GM18909 (cell line): ENCODE measurements at regions not wholly inside any gene's neighbourhood (a gene's known extent, or its start where the extent isn't known, plus 50 kb on each side); places are given as distances from the start of the nearest gene placed in this dataset.

Source experiments
- ATAC-seq: cut with Tn5 transposase; IDR thresholded peaks from one replicate; pipeline ENCODE4 v1.9.1; 2021; ENCODE audit warnings: mild to moderate bottlenecking; ENCODE audit not compliant: unreplicated experiment, poor library complexity

DNA sequence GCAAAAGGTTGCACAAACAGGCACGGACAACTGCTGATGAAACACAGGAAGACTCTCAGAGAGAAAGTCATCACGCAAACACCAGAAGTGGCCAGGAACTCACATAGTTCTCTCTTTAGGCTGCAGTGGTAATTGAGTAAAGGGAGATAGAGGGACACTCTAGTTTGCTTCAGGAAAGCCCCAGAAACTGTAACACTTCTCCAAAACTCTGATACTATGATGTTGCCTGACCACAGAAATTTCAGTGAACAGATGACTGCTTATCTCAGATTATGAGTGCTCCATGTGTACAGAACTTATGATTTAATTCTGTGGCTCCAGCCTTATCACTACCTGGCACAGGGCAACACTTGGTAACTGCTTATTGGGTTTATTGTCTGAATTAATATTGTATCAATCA is 311.5 kb upstream of the GYPC start:
- ATAC-seq, result no peak

DNA sequence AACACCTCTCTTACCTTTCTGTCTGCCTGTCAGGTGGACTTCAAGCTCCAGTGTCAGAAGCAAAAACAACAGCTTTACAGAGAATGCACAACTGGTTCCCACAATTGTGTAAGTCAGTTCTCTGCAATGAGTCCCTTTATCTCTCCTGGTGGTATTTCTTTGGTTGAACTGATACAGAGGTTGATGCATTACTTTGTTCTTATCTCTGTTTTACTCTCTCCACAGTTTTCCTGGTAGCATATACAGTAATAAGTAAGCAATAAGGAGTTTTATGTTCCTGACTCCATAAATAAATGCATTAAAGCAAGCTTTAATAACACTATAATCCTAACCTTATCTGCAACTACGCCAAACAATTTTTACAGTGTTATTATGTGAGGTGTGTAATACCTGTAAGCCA is 310.3 kb upstream of the GYPC start:
- no peak for ATAC-seq

DNA sequence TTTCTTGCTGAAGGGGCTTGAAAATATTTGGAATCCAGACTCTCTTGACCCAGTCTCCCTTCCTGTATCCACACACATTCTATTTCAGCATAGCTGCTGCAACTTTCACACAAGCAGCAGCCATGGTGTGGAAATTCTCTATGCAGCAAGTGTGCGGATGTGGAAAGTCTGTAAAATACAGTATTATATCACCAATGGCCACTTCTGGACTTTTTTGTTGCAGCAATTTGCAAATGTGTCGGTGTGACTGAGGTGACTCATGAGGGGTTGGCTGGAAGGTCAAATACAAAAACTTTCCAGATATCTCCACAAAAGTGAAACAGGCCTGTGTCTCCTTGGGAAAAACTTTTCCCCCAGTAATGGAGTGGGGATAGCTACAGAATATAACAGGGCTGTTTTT is 299.3 kb upstream of the GYPC start:
- ATAC-seq, result no peak

DNA sequence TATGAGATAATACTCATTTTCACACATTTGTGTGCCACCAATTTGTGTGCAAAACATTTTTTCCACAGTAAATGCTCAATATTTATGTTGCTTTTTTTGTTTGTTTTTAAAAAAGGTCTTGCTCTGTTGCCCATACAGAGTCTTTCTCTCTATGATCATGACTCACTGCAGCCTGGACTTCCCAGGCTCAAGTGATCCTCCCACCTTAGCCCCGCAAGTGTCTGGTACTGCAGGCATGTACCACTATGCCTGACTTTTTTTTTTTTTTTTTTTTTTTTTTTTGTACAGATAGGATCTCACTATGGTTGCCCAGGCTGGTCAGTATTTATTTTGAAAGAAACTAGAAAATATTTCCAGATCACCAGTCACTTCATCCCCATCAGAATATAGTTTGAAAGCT is 297.8 kb upstream of the GYPC start:
- ATAC-seq, result no peak

DNA sequence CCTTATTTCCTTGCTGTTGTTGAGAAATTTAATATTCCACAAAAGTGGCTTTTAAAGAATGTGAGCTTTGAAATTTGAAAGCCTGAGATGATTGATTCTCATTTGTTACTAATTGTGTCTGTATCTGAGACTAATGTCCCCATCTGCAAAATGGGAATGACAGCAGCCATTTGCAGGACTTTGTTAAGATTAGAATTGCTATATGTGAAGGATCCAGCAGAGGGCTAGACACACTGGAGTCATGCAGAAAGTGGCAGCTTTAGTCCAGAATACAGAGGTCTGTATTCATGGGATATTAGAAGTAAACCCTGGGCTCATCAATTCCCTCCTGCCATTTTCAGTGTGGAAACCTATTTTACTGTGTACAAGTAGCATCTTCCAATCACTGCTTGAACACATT is 296.5 kb upstream of the GYPC start:
- ATAC-seq, result peak; percentile 75

DNA sequence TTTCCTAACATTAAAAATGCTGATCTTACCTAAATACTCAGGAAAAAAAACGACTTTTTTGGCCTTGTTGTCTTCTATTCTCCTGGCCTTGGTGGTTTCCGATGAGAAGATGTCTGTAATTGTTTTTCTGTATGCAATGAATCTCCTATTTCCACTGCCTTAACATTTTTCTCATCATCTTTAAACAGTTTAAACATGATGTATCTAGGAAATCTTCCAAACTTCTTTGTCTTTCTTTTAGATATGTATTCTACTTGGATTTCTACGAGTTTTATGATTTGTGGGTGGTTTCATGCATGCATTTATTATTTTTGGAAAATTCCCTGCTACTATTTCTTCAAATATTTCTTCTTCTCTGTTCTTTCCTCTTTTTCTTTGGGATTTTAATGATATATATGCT is 288.6 kb upstream of the GYPC start:
- no peak for ATAC-seq

DNA sequence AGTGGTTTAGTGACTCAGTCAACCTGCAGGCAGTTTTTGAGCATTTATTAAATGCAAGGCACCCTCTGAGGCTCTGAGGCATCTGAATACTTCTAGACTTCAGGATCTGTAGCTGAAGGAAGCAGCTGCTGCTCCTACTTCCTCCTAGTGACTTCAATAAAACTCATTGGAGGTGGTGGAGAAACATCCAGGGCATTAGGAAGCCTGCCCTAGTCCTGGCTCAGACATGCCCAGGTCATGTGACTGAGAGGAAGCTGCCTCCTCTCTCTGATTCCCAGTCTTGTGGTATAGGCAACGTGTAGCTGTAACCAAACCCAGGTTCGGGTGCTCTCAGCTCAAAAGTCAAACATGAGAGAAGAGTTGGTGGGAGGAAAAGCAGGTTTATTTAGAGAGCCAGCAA is 287.2 kb upstream of the GYPC start:
- ATAC-seq, result no peak

DNA sequence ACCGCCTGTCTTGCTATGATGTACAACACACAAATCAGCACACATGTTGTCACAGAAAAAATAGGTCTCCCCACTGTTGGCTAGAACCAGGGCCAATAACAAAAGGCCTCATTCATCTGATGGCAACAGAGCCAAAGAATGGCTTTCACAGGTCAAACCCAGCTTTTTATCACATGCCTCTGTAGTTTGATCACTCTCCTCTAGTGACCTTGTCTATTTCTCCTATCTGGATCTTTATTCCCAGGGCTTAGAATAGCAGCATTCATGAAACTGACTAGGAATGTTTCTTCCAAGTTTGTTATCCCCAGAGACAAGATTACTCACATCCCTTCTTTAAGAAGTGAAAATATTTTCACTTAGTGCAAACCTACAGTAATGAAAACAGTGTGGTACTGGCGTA is 285.8 kb upstream of the GYPC start:
- no peak for ATAC-seq

DNA sequence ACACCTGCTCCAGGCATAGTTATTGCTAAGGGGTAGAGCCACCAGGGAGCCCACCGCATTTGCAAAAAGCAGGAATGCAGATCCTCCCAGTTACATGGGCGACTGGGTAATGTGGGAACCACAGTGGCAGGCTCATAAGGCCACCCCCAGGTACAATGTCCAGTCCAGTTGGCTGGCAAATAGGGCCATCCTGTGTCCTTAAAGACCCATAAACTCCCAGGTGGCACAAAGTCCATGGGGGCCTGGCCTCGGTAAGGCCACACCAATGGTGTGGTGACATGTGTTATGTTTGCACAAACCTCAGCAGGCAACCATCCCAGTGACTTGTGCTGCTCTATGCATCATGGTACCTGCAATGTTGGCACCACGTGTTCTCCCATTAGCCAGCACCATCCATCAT is 283.6 kb upstream of the GYPC start:
- ATAC-seq, result no peak

DNA sequence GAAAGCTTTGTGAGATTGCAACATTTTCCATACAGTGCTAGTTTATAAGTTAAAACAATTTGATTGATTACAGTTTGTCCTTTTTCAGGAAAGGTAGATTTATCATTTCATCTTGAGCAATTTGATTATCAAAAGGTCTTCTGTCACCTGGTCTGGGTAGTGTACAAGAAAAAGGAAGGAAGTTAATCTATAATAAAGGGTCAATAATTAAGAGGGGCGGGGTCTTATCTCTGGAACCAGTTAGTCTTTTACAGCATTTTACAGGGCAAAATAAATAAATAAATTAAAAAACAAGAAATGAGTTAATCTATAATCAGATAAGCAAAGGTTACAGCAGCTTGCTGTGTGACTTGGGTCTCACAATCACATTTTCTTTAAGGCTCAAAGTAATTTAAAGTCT is 277.8 kb upstream of the GYPC start:
- ATAC-seq, result no peak

DNA sequence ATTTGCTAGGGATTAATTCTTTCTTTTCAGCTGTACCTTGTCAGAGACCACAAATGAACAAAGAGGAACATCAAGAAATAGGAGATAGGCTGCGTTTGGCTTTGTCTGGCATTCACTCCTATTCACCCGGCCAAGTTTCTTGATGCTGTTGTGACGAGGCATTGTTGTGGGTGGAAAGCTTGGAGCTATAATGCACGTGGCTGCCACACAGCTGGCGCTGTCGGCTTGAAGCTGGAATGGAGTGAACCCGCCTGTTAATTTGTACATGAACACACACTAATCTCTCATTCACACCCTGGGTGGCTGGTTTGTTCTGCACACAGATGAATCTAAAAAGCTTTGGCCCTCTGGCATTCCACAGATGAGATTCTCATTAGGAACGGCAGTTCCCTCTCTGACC is 274.9 kb upstream of the GYPC start:
- ATAC-seq, result no peak

DNA sequence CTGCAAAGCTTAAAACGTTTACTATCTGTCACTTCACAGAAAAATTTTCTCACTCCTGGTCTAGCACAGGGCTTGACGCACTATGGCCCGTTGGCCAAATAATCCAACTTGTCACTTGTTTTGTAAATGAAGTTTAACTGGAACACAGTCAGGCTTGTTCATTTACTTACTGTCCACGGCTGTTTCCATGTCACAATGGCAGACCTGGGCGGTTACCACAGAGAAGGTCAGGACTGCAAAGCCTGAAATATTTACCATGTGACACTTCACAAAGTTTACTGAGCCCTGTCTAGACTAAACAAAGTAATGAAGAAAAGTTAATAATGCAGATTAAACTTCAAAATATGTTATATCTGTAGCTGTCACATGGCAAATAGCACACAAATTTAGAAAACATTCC is 273.0 kb upstream of the GYPC start:
- ATAC-seq, result no peak

DNA sequence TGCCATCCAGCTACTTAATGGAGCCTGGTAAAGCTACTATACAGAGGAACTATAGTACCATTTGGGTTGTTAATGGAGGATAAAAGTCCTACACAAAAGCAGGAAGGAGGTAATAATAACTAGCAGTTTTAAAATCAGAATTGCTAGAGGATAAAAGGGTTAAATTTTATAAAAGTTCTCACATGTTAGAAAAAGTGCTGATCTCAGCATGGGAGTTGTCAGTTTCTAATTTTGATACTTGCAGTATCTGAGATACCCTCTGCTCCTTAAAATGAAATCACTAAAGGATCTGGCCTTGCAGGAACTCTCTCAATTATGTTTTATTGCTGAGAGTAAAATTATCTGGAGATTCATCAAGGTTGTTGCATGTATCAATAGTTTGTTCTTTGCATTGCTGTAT is 272.2 kb upstream of the GYPC start:
- ATAC-seq, result no peak

DNA sequence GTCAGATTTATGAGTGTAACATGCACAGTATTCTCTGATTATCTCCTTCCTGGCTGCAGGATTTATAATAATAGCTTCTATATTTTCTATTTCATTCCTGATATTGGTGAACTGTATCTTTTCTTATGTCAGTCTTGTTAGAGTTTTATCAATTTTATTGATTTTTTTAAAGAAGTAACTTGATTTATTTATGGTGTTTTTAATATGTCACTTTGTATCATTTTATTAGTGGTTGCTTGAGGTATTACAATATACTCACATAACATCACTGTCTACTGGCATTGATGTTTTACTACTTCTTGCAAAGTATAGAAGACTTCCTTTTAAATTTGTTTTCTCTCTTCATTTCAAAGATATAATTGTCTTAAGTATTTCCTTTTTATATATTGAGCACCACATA is 270.5 kb upstream of the GYPC start:
- ATAC-seq, result no peak

DNA sequence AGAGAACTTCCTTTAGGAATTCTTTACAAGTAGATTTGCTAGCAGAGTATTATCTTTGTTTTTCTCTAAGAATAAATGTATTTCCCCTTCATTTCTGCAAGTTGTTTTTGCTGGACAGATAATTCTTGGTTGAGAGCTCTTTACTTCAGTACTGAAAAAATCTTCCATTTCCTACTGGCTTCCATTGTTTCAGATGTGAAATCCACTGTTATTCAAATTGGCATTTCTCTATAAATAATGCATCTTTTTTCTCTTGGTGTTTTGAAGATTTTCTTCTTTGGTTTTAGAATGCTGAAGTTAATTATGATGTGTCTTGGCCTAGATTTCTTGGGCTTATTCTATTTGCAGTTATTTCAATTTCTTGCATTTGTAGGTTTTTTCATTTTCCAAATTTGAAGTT is 270.0 kb upstream of the GYPC start:
- no peak for ATAC-seq

DNA sequence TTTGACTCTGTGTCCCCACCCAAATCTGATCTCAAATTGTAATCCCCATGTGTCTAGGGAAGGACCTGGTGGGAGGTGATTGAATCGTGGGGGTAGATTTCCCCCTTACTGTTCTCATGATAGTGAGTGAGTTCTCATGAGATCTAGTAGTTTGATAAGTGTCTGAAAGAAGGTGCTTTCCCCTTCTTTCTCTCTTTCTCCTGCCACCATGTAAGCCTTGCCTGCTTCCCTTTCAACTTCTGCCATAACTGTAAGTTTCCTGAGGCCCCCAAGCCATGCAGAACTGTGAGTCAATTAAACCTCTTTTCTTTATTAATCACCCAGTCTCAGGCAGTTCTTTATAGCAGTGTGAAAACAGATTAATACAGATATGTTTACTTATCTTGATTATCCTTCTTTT is 266.5 kb upstream of the GYPC start:
- no peak for ATAC-seq

DNA sequence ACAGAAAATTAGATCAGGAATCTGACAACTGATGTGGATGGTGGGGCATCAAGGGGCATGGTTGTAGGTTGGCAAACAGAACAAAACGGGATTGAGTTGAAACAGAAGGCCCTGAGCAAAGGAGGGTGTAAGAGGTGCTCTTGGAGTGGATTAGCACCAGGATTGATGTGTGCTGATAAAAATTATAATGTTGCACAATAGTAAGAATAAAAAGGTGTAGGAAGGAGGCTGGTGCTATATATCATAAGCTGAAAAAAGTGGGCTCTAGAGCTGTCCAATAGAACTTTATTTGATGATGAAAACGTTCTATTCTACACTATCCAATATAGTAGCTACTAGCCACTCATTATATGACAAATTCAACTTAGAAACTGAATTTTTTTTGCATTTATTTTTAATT is 263.1 kb upstream of the GYPC start:
- no peak for ATAC-seq

DNA sequence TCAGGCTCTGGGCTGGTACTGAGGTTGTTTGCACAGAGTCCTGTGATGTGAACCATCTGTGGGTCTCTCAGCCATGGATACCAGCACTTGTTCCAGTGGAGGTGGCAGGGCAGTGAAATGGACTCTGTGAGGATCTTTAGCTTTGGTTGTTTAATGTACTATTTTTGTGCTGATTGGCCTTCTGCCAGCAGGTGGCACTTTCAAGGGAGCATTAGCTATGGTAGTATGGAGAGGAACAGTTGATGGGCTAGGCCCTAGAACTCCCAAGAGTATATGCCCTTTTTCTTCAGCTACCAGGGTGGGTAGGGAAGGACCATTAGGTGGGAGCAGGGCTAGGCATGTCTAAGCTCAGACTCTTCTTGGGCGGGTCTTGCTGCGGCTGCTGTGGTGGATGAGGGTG is 257.0 kb upstream of the GYPC start:
- peak; percentile 64 for ATAC-seq

DNA sequence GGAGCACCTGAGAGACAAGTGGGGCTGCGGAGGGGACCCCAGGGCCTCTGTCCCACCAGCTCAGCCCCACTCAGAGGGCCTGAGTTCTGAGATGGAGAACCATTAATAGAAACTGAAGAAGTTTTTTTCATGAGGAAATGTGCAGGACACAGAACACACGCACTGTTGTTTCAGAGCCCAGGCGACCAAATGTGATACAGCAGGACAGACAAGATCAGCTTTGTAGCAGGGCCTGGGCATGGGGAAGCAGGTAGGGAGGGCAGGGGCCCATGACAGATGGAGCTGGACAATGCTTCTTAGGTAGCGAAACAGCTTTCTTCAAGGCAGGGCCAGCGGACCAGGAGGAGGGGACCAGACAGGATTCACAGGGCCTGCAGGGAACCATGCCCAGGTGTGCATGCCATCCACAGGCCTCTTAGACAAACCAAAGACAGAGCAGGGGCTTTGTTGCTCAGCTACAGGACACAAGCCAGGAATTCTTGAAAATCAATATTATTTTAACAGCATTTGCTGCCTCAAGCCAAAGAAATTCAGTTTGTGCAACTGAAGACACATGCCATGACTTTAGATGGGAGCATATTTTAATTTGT is 252.8 kb upstream of the GYPC start:
- ATAC-seq, result no peak

DNA sequence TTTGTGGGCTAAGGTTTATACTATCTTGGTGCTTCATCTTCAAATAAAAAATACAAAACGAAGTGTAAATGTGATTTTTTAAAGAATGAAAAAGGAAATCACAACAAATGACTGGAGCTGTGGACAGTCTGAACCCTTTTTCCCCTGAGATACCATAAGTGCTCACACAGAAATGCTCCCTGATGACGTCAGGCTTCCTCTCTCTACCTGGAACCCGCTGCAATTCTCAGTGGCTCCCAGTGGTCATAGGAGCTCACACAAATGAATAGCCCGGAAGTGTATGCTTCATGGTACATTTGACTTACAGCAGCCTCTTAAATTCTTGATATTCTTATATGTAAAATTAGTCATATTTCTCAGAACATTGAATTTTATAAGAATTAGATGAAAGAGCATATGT is 249.7 kb upstream of the GYPC start:
- no peak for ATAC-seq

DNA sequence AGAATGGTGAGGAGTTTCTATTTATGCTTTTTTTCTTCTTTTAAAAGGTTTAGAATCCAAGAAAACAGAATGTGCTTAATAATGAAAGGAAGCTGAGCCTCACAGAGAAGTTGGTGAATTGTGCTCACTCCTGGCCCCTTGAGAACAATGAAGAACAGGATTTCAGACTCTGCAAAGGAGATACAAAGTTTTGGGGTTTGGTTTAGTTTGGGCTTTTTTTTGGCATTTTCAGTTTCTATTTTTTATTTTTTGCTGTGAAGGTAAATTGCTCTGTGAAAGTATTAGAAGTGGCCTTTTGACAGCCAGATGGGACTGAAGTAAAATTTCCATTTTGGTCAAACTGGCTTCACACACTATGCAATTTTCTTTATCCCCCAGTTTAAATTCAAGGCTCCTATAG is 247.3 kb upstream of the GYPC start:
- ATAC-seq, result no peak

DNA sequence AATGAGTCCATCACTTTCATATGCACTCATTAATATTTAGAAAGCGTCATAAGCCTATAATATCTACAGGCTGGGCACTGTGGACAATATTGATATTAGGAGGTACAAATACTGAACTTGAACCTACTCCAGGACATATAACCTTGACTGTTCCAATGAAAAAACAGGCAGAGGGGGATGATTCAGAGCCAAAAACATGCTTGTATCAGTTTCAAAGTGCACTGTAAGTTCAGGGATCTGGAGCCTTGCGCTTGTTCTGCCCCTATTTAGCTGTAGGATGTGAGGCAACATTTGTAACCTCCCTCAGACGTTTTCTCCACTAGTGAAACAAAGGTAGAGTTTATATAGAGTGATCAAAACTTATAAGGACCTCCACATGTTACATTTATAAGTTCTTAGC is 246.1 kb upstream of the GYPC start:
- no peak for ATAC-seq

DNA sequence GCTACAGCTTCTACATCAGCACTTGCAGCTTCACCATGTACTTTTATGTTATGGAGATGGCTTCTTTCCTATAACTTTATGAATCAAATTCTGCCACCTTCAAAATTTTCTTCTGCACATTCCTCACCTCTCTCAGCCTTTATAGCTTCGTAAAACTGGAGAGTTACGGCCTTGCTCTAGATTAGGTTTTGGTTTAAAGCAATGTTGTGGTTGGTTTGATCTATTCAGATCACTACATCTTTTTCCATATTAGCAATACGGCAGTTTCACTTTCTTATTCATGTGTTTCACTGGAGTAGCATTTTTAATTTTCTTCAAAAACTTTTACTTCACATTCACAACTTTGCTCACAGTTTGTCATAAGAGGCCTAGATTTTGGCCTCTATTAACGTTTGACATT is 242.9 kb upstream of the GYPC start:
- peak; percentile 71 for ATAC-seq
